ENCODE measurements at regions not wholly inside any gene's neighbourhood (a gene's known extent, or its start where the extent isn't known, plus 50 kb on each side); places are given as distances from the start of the nearest gene placed in this dataset.

DNA sequence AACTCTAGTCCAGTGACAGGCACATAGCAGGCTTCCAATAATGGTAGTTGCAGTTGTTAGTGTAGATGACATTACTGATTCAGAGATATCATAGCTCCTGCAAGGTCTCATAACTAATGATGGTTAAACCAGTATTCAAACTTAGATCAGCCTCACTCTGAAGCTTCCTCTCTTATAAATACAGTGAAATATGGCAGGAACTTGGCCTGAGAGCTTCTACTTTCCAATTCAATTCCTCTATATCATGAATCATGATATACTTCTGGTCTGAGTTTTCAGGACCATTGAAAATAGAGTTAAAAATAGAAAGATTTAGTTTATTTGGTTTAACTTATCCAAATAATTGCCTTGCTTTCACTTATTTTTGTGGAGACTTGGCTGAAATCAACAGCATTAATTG lies 167.5 kb upstream of the NOVA1 start:
- TF ChIP-seq, protein P1, sequence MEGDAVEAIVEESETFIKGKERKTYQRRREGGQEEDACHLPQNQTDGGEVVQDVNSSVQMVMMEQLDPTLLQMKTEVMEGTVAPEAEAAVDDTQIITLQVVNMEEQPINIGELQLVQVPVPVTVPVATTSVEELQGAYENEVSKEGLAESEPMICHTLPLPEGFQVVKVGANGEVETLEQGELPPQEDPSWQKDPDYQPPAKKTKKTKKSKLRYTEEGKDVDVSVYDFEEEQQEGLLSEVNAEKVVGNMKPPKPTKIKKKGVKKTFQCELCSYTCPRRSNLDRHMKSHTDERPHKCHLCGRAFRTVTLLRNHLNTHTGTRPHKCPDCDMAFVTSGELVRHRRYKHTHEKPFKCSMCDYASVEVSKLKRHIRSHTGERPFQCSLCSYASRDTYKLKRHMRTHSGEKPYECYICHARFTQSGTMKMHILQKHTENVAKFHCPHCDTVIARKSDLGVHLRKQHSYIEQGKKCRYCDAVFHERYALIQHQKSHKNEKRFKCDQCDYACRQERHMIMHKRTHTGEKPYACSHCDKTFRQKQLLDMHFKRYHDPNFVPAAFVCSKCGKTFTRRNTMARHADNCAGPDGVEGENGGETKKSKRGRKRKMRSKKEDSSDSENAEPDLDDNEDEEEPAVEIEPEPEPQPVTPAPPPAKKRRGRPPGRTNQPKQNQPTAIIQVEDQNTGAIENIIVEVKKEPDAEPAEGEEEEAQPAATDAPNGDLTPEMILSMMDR (IDR thresholded peaks at IDR 0.05), result no peak
- TF ChIP-seq POLR2A (IDR thresholded peaks at IDR 0.05), result no peak
- ATAC-seq (no peak), DNase-seq (no peak)
- Histone ChIP-seq H3K27me3 (no peaks in the 10 kb centered on the region), H3K4me1 (no peaks in the 10 kb centered on the region), H3K4me3 (no peak overlapping the region), H3K27ac (peak overlapping the region in 3 of 12 donors; percentile 15 to 23 (median 17)), H3K36me3 (no peaks in the 10 kb centered on the region), H3K9me3 (no peaks in the 10 kb centered on the region)
- intact Hi-C loops (cut with DNase I), result no loop called here

DNA sequence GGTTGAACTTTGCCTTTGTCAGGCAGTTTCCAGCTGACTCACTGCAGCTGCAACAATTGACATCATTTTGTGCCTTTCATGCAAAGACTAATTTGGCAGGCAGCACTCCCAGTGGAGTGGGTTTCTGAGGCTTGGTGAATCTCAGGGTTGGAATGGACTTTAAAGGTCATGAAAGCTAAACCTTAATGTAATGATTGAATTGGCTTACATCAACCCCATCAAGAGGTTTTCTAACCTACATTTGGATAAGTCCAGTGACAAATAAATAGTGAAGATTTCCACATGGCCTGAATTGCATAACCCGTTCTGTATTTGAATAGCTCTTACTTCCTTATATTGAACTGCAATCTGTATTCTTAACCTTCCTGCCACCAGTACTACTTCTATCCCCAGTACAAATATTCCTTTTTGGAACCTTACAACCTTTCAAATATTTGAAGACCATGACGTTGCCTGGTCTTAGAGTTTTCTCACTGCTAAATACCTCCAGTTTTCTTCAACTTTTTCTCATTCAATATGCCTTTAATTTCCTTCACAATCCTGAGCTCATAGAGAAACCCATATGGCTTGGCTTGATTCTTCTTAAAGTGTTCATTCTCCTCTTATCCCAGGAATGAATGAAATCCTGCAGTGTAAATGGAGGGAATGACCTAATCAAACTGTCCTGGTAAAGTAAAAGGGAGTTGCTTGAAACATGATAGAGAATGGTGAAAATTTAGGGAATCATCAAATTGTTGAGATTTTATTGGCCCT lies 168.1 kb upstream of the NOVA1 start:
- no peak for TF ChIP-seq POLR2A (IDR thresholded peaks at IDR 0.05)
- TF ChIP-seq, protein P1 (IDR thresholded peaks at IDR 0.05), result no peak
- DNase-seq, result peak in 4 of 5 donors; percentile 18 to 62 (median 42)

DNA sequence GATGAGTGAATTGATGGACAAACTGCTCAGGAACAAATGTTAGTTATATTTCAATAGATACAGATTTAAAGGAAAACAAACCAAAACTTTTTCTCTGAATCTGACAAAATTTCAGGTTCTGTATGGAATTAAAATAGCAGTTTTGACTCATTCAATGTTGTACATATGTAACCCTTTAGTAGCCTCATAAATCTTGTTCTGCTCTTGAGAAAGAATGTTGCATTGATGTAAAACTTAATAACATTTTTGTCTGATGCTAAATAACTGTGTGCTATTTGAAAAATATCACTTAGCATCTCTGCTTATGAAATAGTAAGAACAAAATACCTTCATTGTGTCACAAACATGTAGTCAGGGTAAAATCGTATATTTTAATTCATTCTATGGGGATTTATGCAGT lies 168.9 kb upstream of the NOVA1 start:
- WGBS, 4 donors, result 73 to 91% (median 88%) methylated on average over 1 of the region's 1 CpG
- intact Hi-C loops (cut with DNase I), result no loop called here

More for the DNA sequence above, 168.1 kb upstream of the NOVA1 start:
- Histone ChIP-seq H3K27me3 (no peaks in the 10 kb centered on the region), H3K9me3 (no peaks in the 10 kb centered on the region), H3K4me3 (no peak overlapping the region), H3K4me1 (no peaks in the 10 kb centered on the region), H3K36me3 (no peaks in the 10 kb centered on the region), H3K27ac (peak overlapping the region in 1 of 12 donors; percentile 23)
- WGBS, 4 donors, result 35 to 47% (median 42%) methylated on average over 2 of the region's 2 CpGs
- peak in 3 of 4 donors; percentile 58 to 89 (median 65) for ATAC-seq
- intact Hi-C loops (cut with DNase I), result no loop called here

DNA sequence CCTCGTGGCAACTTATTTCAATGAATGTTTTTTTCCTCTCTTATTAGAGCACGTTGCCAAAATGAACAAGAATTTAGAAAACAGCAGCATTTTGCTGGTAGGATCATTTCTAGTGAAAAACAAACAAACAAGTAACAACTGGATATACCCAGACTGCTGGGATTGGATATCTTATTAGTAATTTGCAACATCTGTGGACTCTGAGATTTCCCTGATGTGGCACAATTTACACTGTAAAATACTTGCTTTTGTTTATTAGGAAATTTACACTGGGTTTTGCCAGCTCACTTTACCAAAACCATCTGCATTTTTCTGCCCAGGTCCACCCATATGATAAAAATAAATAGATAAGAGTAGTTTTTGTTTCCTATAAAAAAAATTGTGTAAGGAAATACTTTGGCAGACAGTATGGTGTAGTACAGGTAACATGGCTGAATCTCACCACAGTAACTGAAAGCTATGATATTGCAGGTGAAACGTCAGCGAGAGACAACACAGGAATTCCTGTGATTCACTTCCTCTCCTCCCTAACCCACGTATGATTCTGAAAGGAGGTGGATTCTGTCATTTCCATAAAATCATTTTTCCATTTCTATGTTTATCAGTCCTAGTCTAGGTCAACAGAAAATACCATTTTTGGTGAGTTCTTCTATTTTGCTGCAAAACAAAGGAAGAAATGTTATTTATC lies 176.2 kb upstream of the NOVA1 start:
- no peak for ATAC-seq
- DNase-seq, result no peak
- WGBS, 4 donors, result 50 to 59% (median 52%) methylated on average over 5 of the region's 5 CpGs
- peaks cover 0 to 8% (median 0%) of the 10 kb centered on the region in 12 donors for H3K4me1 ChIP-seq
- H3K27me3 ChIP-seq, result no peaks in the 10 kb centered on the region
- H3K9me3 ChIP-seq, result no peaks in the 10 kb centered on the region
- intact Hi-C loops (cut with DNase I), result no loop called here
- no peaks in the 10 kb centered on the region for H3K36me3 ChIP-seq
- TF ChIP-seq, protein P1 (IDR thresholded peaks at IDR 0.05), result no peak
- no peak for TF ChIP-seq POLR2A (IDR thresholded peaks at IDR 0.05)
- no peak overlapping the region for H3K4me3 ChIP-seq
- H3K27ac ChIP-seq, result no peak overlapping the region

More for the DNA sequence above, 168.9 kb upstream of the NOVA1 start:
- Histone ChIP-seq H3K4me3 (no peak overlapping the region), H3K36me3 (no peaks in the 10 kb centered on the region), H3K27me3 (no peaks in the 10 kb centered on the region), H3K4me1 (no peaks in the 10 kb centered on the region), H3K27ac (no peak overlapping the region), H3K9me3 (no peaks in the 10 kb centered on the region)
- TF ChIP-seq, protein P1 (IDR thresholded peaks at IDR 0.05), result no peak
- no peak for TF ChIP-seq POLR2A (IDR thresholded peaks at IDR 0.05)
- DNase-seq, result no peak
- no peak for ATAC-seq

All from heart left ventricle (tissue), 16 donors.